ENCODE measurements at regions not wholly inside any gene's neighbourhood (a gene's known extent, or its start where the extent isn't known, plus 50 kb on each side); places are given as distances from the start of the nearest gene placed in this dataset.

DNA sequence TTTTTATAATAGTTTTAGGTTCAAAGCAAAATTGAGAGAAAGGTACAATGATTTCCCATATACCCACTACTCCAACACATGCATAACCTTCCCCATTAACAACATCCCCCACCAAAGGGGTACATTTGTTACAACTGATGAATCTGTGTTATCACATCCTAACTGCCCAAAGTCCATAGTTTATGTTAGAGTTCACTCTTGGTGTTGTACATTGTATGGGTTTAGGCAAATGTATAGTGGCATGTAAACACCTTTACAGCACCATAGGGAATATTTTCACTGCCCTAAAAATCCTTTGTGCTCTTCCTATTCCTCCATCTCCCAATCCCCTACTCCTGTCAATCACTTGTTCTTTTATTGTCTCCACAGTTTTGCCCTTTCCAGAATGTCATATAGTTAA is 471.6 kb downstream of the CPS1 start:
- DNase-seq (ENCODE audit: missing footprints) (no peak), ATAC-seq (no peak)
- intact Hi-C loops (cut with DNase I) = no loop called here

DNA sequence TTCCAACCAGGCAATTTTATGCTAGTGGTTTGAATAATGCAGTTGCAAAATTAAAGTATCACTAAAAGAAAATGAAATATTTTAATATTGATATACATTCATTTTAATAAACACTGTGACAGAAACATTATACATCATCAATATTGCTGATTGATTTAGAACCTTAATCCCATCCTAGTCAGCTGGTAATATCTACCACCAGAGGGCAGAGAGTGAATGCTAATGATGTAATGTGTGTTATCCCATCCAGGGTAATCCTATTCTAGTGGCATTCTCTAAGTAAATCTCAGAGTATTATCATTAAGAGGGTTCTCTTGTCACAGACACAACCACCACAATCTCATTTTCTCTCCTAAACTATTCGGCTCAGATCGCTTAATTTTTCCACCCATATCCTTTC is 477.4 kb downstream of the CPS1 start:
- DNase-seq (ENCODE audit: missing footprints) (no peak), ATAC-seq (no peak)
- intact Hi-C loops (cut with DNase I) = no loop called here

DNA sequence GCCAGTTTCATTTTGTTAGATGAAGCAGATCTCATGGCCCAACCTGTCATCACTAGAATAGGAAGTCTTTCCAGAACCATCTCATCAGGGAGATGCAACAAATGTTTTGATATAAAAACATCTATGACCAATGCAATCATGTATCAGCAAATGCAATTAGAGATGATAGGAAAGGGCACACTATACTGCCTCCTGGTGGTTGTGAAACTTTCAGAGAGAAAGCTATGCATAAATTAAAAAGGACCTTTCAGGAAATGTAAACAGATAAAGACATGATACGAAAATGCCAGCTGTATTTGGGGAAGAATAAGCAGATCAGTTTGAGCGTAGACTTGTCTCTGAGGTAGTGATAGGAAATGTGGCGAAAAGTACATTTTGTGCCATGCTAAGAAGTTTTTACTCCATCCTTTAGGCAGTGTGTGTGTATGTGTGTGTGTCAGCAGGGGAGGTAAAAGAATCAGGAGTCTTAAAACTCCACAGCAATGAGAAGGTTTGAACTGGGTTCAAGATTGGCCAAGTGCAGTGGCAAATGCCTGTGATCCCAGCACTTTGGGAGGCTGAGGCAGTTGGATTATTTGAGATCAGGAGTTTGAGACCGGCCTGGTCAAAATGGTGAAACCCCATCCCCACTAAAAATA is 479.3 kb downstream of the CPS1 start:
- intact Hi-C loops (cut with DNase I) = loop anchor here (5.0 kb wide), 1 partner anchor 373 kb away; no protein-coding TSS in a partner anchor
- ATAC-seq (no peak), DNase-seq (ENCODE audit: missing footprints) (no peak)

DNA sequence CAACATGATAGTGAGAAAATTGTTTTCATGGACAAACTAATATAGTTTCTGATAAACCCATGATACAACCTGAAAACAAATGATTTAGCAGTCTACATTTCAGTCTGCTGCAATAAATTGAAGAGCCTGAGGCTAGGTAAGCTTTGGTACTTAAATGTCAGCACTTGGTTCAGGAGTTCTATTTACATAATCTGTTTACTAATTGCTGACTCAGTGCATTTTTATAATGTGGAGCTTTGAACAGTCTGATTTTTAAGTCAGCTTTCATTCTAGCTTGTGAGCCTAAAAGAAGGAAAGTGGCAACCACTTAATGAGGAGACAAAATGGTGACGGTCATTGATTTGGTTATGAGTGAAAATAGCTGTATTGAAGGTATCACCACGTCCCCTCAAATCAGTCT is 488.6 kb downstream of the CPS1 start:
- intact Hi-C loops (cut with DNase I) = no loop called here
- ATAC-seq (no peak), DNase-seq (ENCODE audit: missing footprints) (no peak)

DNA sequence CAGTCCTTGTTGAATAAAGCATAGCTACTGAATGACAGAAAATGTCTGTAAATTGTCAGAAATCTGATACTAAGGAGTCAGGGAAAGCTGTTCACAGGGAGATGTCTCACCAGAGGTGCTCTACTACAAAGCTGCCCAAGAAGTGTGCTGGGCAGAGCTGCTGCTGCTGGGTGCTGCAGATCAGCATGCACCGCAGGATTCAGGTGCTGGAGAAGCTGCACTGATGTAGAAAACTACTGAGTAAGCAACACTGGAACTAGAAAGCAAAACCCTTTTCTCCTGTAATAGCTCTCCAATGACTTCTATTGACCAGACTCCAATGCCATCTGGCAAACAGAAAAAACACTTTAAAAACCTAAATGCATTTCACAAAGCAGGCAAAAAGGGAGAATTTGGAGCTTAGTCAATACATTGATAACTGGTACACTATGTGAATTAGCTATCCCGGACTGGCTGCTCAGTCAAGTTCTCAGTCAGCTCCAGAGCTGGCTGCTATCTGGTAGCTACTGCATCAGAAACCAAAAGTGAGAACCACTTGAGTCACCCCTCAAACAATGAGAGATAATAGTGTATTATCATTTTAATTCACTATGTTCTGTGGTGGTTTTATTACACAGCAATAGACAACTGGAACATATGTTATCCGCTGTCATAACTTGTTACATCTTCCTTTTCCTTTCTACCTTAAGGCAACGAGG is 493.1 kb downstream of the CPS1 start:
- intact Hi-C loops (cut with DNase I) = no loop called here
- ATAC-seq (no peak), DNase-seq (ENCODE audit: missing footprints) (no peak)

DNA sequence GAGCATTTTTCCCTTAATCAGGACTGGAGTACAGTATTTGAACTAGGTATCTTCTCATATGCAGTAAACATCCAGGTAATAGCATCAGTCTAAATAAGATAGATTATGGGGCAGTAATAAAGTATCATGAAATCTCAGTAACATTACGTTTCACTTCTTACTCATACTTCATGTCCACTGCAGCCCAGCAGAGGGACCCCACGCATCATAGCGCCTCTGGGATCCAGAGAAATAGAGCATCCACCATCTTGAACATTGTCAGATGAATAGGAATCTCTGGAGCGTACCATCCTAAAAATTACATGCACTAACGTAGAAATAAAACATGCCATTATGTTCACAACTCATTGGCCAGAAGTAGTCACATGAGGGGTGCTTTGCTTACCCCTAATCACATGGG is 499.0 kb downstream of the CPS1 start:
- DNase-seq (ENCODE audit: missing footprints) = no peak
- no peak for ATAC-seq
- intact Hi-C loops (cut with DNase I) = no loop called here

DNA sequence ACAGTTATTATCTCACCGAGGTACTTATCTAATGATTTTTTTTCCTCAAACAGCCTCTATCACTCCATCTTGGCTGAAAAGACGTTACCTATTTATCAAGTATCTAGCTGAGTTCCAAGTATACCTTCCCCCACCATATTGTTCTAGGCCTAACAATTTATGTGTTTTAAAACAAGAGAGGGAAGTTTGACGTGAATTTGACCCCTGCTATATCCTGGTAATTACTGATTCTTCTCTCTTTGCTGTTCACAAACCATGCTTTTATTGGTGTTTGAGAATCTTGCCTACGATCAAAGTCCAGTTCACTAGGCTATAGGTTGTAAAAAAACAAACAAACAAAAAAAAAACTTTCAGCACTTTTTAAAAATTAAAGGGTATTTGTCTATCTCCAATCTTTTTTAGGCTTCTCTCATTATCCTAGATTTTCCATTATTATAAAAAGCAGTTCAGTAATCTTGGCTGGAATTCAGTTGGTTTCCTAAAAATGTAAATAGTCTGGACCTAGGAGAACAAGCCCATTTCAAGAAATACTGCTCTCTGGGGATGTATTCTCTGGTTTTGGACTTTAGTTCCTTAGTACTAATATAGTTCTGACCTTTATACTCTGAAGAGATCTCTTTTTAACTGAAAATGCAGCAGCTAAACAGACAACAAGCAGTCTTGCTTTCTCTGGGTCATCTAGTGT is 505.4 kb downstream of the CPS1 start:
- intact Hi-C loops (cut with DNase I) = no loop called here
- ATAC-seq (no peak), DNase-seq (ENCODE audit: missing footprints) (no peak)

DNA sequence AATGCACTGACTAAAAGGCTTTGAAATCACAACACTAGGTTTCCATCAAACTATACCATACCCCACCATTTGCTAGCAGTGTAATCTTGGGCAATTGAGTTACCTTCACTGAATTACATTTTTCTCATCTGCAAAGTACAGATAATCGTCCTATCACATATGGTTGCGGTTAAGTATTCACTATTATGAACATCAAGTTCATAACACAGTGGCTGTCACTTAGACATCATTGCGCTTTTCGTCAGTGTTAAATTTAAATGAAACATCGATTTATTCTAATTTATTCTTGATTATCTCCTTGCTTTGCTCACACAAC is 505.9 kb downstream of the CPS1 start:
- no peak for ATAC-seq
- DNase-seq (ENCODE audit: missing footprints) = no peak
- intact Hi-C loops (cut with DNase I) = no loop called here

DNA sequence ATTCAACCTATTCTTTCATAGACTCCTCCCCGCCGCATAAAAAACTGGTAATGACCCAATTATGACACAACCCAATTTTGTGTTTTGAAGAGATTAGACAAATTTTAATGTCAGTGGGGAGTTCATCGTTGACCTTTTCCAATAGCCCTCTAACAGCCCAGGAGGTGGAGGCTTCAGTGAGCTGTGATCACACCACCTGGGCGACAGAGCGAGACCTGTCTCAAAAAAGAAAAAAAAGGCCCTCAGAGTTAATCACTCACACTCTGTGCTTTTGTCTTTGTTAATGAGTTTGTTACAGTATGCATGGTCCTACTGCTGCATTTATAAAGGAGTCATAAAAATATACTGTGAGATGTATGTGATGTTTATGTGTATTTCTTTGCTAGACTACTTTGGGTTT is 510.6 kb downstream of the CPS1 start:
- intact Hi-C loops (cut with DNase I) = no loop called here
- DNase-seq (ENCODE audit: missing footprints) (no peak), ATAC-seq (no peak)

DNA sequence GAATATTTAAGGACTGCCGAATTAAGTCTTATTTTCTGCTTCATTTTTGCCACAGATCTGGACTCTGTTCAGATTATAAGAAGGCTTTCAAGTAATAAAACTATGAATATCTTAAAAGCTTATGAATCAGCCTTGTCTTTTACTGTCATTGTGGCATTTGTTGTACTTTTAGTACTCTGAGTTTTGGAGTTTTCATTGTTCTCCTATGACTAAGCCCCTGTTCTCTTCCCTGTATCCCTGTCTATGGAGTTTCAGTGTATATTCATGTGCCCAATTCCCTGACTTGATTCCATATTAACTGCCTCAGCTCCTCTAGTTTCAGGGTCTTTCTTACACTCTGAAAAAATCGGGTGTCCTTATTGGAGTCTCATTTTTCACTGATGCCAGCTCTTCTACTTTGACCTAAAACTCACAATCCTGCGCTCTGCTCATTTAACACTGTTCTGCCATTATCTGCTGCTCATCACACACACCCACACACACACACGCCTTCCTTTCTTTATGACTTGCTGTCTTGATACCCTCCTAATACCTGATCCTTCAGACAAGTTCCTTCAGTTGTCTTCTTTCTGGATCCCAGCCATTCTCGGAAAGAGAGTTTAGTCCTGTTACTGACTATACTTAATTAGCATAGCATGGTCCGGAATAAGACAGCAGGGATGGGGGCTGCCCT is 511.8 kb downstream of the CPS1 start:
- DNase-seq (ENCODE audit: missing footprints) = no peak
- intact Hi-C loops (cut with DNase I) = no loop called here
- no peak for ATAC-seq

DNA sequence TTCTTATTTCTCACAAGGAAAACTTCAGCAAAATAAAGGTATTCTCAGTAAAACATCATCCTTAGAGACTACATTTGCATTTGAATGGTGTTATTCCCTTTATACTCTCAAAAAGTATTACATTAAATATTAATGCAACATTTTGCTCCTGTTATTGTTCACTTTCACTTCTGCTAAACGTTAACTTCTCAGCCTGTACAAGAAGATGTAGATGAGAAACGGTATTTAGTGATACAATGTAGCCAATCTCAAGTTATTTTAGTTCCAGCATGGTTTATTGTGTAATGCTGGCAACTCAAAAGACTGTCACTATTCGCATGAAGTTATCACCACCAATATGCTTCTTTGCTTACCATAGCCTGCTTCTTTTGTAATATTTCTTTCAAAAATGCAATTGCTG is 514.1 kb downstream of the CPS1 start:
- no peak for ATAC-seq
- DNase-seq (ENCODE audit: missing footprints) = no peak
- intact Hi-C loops (cut with DNase I) = no loop called here

DNA sequence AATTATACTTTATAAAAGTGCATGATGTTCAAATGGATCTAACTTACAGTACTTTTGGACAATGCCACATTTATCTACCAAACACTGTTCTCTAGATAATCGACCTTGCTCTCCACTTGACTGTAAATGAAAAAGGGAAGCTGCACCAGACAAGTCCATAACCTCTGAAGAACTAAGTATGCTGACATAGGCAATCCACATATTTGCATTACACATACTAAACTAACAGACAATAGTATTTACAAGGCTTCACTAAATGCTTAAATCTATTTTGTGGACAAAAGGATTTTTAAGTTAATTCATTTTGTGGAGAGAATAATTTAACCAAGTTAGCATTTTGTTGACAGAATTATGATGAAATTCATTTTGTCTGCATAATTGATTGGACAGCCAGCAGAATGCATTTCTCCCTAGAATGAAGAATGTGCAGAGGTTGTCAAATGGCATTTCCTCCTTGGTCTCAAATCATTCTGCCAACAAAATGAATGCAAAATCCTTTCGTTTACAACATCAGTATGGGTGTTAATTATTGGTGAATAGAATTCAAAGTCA is 520.9 kb downstream of the CPS1 start:
- DNase-seq (ENCODE audit: missing footprints) = no peak
- intact Hi-C loops (cut with DNase I) = no loop called here
- no peak for ATAC-seq

DNA sequence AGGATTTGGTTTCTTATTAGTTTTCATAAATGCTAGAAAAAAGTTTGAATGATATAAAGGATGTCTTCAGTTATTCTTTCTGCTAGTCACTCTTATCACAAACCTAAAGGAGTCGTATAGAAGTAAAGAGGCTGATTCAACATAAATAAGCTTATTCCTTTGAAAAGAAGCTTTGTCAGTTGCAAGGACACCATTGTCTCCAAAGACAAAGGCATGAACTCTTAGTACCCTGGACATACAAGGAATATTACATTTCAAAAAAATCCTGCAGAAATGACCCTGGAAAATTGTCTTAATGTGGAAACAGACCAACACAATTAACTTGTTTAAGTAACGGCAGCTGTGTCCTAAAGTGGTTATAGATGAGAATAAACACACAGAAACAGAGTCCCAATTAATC is 528.0 kb downstream of the CPS1 start:
- intact Hi-C loops (cut with DNase I) = no loop called here
- DNase-seq (ENCODE audit: missing footprints) (no peak), ATAC-seq (no peak)

DNA sequence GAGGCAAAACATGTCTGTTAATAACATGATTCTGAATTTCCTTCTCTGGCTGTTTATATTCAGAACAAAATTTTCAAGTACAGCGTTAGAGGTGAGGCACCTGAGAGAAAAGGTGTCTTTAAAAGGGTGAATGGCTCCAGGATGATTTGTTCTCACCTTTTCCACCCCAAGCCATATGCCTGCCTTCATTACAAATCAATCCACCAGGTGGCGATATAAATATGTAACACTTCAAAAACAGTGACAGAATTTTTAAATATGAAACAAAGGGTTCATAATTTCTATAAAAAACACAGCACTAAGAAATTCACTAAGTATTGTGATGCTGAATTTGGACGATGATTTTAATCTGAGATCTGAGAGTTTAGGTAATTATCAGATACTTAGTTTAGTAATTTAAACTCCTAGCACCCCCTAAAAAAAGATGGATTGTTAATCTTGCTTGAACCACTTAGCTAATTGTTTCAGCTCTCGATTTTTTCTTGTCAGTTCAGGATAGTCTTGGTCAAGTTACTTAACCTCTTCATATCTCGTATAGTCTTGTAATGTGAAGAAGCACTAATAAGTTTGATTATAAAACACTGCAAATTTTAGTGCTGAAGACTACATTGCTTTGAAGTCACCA is 528.8 kb downstream of the CPS1 start:
- DNase-seq (ENCODE audit: missing footprints) (no peak), ATAC-seq (no peak)
- intact Hi-C loops (cut with DNase I) = no loop called here

DNA sequence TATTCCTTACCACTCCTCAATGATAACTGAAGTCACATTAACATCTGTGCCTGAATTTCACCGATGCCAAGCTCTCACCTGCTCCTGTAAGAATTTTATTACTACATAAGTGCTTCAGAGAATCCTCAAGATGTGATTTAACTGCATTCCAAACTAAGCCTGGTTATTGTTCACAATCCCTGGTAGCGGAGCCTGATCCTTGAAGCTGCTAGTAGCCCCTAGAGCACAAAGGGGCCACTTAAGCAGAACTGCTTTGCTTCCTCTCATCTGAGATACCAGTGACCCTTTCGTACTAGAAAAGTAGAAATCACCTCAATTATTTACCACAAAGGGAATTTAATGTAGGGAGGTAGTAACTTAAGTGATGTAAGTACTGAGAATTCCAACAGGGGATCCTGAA is 529.6 kb downstream of the CPS1 start:
- no peak for DNase-seq (ENCODE audit: missing footprints)
- no peak for ATAC-seq
- intact Hi-C loops (cut with DNase I) = loop anchor here (2.0 kb wide), 1 partner anchor 1481 kb away; no protein-coding TSS in a partner anchor

DNA sequence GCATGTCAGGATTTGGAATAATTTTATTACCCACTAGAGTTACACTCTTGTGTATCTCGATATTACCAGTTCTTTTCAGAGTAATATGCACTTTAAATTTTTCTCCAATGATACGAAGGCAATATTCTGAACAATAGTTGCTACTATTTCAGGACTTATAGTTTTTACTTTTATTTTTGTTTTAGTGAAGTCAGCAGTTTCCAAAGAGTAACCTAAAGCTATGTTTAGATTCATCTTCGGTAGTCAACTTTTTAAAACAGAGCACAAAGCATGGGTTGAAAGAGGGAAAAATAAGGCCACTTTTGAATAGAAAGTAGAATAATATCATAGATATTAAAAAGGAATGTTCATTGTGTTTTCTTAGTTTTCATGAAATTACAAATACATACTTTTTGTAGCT is 532.7 kb downstream of the CPS1 start:
- intact Hi-C loops (cut with DNase I) = no loop called here
- no peak for DNase-seq (ENCODE audit: missing footprints)

DNA sequence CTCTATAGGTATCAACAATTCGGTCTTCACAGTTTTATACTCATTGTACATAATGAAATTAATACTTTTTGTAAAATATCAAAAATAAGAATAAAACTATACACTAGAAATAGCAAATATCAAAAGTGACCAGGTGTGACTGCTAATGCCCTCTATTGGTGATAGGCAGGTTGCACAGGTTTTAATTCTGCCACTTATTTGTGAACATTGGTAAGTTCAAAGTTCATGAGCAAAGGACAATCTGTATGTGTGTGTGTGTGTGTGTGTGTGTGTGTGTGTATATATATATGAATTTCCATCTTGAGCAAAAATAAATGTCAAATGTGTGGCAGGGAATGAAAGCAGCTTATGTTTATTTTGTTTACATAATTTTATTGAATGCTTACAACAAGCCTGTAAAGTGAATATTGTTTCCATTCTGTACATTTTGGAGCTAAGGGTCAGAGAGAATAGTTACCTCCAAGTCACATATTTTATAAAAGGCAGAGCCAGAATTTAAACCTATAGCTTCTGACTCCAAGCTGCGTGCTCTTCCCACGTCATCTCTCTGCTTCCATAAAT is 537.4 kb downstream of the CPS1 start:
- no peak for DNase-seq (ENCODE audit: missing footprints)
- intact Hi-C loops (cut with DNase I) = no loop called here
- ATAC-seq = no peak

More for the DNA sequence above, 532.7 kb downstream of the CPS1 start:
- ATAC-seq = no peak

DNA sequence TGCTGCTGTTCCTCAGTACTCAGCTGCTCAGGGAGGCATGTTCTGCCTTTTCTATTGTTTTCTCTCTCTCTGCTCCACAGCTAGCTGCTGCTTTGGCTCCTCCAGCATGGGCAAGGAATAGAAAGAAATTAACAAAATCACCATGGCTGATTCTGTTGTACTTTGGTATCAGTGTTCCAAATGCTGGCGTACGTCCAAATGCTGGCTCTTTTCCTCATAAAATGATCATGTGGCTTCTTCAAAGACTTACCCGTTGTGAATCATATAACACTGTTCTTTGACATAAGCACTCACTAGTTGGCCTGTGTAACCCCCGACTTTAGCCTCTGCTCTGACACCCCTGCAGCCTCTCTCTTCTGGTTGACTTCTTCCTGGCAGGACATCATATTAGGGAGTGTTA is 547.6 kb downstream of the CPS1 start:
- no peak for ATAC-seq
- intact Hi-C loops (cut with DNase I) = no loop called here
- DNase-seq (ENCODE audit: missing footprints) = no peak
